Skin of body (tissue), 1 donor: ENCODE measurements at regions not wholly inside any gene's neighbourhood (a gene's known extent, or its start where the extent isn't known, plus 50 kb on each side); places are given as distances from the start of the nearest gene placed in this dataset.
"Not testable (repeated sequence)": the region's sequence is repeated elsewhere in the genome, so short reads cannot be mapped to it uniquely, and the experiment has no call there.

Experiments used
- DNase-seq: peaks from one replicate; lab custom pipeline; 2025; lab: John Stamatoyannopoulos, UW

DNA sequence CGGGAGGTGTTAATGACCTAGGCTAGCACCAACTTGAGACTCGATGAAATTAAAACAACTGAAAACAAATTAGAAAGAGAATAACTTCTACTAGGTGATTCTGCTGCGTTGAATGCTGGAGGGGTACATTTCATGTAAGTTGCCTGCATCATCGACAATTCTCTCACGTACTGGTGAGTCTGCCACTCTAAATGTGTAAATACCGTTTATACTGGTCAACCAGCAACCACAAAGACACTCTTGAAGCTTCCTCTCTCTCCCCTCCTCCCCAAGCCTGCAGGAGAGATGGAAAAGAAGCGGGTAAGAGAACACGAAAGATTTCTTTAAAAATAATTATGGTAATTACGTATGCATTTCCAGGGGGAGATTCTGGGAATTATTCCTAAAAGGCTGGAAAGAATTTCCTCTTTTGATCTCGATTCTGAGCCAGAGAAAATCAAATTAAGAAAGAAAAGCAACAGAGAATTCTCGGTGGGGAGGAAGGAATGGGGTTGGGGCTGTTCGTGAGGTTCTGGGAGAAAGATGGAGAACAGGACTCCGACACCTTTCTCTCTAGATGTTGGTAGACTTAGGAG lies 68.6 kb upstream of the MRTFB start:
- peak; percentile 25 for DNase-seq

DNA sequence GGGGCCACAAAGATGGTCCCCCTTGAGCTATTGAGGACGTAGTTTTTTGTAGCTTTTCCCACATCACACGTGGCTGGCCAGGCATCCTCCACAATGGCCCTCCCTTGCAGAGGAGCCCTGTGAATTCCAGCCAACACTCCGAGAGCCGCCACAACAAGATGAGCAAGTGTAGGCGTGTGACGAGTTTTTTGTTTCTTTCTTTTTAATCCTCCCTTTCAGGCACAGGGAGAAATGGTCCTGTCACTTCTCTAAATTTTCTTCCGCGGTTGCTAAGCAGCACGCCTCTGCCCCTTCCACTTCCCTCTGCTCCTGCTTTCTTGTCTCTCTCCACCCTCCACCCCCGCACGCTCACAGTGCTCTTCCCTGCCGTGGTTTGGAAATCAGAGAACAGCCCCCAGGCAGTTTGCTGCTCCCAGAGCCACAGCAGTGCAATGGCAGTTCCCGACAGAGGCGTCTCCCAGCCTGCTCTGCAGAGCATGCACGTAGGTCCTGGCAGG lies 68.0 kb upstream of the MRTFB start:
- DNase-seq, result peak; percentile 40

DNA sequence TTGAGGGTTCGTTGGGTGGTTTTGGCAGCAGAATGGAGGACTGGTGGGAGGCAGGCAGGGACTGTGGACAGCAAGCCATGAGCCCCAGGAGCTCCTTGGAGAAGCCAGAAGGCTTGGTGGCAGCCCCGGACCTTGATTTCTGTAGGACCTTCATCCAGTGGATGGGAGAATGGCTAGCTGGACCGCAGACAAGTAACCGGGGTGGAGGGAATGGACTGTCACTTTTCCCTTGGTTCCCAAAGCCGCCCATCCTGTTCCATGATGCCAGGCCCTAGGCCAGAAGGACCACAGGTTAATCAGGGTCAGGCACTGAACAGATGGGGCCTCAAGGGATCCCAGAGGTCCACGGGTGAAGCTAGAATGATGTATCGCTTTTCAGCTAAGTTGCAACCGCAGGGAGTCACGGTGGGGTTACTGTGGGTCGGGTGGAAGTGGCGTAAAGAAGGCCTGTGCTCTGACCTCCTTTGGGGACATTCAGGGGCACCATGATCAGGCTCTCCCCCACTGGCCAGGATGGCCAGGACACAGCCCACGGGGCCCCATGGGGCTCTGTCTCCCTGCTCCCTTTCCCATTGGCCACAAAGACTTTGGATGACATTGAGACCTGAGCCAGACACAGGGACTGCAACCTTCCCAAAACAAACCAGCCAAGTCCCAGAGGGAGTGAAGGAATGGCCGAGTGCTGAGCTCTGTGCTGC lies 66.9 kb upstream of the MRTFB start:
- DNase-seq, result no peak

DNA sequence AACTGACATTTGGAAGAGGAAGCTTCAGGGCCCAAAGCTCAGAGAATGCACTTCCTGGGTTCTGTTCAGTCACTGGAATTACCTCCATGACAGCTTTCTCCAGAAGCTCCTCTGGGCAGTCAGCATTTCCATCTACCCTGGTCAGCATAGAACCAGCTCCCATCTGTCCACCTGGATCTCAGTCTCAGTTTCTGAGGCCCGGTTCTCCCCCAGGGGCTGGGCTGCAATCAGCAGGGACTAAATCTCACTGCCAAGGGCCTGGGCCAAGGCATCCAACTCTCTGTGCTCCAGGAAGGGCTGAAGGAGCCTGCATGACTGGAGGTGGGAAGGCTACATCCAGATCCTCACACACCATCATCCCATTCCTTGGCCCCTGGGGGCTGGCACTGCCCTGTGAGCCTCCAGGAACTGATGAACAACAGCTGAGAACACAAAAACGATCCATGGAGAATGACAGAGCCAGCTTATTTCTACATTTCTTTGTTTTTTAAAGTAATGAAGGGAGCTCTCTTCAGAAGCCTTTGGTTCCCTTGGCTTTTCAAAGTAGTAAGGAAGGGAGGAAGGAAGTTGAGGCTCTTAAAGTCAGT lies 66.3 kb upstream of the MRTFB start:
- DNase-seq, result no peak

DNA sequence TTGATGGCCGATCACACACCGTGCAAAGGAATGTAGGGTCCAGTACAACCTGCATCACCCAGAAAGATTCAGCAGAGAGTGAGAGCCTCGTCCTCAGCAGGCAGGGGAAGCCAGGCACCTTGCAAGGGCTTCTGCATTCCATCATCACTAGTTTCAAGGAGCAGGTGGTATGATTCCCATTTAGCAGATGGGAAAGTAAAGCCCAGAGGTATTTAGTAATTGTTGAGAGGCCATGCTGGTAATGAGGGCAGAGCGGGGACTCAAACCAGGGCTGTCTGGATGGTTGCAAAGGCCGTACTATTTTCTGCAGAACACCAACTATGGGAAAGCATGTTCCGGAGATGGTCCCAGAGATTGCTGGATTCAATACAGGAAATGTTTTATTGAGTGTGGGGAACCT lies 65.8 kb upstream of the MRTFB start:
- DNase-seq, result no peak

DNA sequence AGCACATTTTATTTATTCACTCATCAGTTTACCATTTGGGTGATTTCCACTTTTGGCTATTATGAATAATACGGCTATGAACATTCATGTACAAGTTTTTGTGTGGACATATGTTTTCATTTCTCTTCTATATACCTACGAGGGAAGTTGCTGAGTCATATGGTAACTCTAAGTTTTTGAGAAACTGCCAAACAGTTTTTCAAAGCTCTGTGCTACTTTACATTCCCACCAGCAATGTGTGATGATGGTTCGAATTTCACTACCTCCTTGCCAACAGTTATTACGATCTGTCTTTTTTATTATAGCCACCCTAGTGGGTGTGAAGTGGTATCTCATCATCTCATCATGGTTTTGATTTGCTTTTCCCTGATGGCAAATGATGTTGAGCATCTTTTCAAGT lies 63.7 kb upstream of the MRTFB start:
- DNase-seq, result no peak

DNA sequence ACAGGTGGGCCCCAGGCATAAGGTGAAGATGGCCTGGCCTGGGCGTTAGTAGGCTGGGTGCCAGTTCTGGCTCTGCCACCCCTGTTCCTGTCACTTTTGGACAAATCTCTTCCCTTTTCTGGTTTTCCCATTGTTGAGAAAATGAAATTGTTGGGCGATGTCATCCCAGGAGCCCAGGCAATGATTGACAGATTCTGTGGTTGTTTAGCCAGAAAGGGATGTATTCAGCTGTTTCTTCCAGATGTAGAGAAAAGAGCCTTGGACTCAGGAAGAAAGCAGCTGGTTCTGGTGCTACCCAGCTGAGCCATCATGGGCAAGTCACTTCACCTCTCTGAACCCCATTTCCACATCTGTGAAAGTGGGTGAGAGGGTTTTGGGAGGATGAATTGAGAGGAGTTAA lies 60.1 kb upstream of the MRTFB start:
- peak; percentile 25 for DNase-seq

DNA sequence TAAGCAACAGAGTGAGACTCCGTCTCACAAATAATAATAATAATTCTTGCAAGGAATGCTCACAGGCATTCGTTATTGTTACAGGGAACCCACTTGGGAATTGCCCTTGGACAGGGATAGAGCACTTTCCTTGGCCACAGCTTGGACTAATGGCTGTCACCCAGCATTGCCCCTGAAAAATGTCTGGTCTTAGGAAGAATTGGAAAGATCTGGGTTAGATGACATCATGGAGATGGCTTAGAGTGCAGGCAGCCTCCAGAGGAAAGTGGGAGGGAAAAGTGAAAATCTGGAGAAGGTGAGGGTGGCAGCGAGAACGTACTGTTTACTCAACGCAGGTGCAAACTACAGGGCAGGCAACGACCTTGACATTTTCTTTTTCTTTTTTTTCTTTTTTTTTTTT lies 59.3 kb upstream of the MRTFB start:
- peak; percentile 39 for DNase-seq

DNA sequence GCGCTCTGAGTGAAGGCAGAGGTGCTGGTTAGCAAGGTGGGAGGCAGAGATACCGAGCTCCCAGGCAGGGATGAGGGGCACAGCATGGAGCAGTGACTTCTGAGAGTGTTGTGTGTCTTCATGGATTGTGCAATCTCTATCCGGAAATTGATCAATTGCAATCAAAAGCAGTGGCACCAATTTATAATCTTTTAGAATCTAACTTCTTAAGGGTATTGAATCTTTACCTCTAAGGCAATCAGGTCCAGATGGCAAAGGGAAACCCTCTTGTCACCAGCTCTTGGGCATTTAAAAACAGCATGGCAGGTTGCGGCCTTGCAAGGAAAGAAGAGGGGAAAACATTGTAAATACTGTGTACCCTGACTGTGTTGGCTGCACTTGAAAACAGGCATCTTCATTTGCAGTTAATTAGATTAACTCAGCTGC lies 58.0 kb upstream of the MRTFB start:
- DNase-seq, result no peak

DNA sequence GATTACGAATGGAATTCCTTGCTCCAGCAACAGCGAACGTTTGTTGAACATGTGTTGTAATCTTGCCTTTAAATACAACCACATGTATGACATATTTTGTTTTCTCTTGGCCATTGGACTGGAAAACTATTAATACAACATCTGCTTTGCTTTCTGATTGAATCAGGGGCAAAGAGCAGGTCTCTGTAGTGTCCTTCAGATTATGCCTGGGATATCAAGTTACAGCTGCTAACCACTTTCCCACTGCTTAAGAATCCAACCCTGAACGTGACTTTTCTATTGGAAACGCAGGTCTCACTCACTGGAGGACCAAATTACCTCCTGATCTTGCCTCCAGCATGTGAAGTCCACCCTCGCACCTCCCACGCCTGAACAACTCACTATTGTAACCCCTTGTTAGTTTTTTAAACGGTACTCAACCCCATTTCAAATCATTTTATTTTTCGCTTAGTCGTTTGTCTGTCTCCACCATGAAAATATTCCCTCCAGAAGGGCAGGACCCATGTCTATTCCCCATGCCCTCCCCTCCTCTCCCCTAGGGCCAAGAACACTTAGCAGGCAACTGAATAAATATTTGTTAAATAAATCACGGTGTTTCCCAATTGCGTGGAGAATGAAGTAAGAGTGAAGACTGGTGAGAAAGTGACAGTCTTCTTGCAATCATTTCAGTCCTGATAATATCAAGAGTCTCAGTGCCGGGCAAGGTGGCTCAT lies 57.4 kb upstream of the MRTFB start:
- DNase-seq, result peak; percentile 97

DNA sequence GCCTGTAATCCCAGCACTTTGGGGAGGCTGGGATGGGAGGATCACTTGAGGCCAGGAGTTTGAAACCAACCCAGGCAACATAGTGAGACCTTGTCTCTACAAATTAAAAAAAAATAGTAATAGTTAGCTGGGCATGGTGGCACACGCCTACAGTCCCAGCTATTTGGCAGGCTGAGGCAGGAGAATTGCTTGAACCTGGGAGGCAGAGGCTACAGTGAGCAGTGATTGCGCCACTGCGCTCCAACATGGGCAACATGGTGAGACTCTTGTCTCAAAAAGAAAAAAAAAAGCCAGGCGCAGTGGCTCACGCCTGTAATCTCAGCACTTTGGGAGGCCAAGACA lies 56.9 kb upstream of the MRTFB start:
- no peak for DNase-seq

DNA sequence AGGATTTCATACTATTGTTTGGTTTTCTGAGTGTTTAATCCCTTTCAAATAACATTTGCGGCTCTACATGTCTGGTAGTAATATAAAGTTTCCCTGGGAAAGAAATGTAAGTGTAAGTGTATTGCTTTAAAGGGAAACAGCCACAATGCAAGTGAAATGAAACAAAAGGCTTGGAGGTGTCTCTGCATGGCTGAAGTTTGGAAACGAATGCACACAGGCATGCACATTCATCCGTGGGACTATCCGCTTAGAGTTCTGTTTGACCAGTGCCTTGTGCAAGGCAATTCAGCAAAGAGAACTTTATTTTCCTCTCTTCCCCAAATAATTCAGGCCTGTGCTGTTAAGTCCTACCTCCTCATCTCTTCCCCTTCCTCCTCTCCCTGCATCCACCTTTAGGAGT lies 56.1 kb upstream of the MRTFB start:
- DNase-seq, result peak; percentile 35

DNA sequence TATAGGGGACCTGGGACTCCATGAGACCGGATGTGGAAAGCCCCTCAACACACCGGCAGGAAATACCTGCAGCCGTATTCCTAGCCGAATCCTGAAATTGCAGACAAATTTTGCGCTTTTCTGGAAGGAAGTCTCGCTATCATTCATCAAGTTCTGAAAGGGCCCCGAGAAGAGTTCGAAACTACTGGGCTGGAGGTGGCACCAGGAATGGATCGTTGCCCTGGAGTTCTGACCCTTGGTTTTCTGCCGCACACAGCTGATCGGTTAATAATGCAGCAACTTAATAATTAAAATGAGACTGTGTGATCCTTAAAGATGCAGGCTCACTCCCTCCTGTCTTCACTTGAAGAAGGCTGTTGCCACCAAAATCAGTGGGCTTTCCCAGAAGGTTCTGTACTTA lies 55.7 kb upstream of the MRTFB start:
- DNase-seq, result no peak

DNA sequence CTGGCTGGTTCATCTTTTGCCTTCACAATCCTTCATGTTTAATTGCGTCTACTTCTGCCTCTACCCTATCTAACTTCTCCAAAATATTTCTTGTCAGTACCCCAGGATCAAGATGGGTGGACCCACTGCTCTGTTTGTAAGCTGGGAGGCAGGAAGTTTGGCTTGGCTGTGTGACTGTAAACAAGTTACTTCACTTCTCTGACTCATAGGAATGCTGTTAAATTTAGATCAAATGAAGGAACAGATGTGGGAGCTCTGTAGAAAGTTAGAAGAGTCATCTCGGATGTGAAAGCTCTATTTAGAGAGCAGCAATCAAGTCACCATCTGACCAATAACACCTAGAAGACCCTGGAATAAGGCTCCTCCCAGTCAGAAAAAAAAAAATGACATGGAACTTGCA lies 55.2 kb upstream of the MRTFB start:
- DNase-seq, result peak; percentile 83

DNA sequence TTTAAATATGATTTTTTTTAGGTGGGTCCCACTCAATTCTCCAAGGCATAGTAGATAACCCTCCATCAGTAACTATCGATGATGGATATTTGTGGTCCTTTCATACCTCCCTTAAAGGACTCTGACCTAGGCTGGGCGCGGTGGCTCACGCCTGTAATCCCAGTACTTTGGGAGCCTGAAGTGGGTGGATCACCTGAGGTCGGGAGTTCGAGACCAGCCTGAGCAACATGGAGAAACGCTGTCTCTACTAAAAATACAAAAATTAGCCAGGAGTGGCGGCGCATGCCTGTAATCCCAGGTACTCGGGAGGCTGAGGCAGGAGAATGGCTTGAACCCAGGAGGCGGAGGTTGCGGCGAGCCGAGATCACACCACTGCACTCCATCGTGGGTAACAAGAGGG lies 54.8 kb upstream of the MRTFB start:
- DNase-seq, result not testable (repeated sequence)

DNA sequence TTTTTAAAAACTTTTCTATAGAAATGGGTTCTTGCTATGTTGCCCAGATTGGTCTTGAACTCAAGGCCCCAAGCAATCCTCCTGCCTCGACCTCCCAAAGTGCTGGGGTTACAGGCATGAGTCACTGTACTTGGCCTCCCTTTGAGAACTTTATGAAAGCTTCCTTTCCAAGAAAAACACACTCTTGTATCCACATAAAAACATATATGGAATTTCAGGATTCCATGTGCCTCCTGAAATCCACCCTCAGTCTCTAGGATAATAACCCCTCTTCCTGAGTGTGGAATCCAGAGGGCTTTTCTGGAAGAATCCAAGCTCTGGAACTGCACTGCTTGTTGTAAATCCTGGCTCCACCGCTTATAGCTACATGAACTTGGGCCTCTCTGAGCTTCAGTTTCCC lies 53.2 kb upstream of the MRTFB start:
- DNase-seq, result no peak

DNA sequence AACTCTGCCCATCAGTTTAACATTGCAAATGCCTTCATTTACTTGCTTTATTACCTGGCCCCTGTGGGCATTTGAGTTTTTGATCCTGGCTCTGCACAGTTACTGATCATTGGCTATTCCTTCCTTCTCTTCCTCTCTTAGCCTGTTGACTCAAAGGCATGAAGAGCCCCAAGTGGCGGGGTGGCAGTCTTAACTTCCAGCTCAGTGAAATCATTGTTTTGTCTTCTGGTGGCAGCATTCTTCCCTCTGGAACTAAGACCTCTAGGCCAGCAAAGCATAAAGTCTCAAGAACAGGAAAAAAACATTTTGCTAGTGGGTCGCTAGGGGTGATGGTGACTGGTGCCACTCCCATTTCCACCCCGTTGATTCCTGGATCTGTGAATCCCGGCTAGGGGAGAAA lies 52.3 kb upstream of the MRTFB start:
- no peak for DNase-seq

DNA sequence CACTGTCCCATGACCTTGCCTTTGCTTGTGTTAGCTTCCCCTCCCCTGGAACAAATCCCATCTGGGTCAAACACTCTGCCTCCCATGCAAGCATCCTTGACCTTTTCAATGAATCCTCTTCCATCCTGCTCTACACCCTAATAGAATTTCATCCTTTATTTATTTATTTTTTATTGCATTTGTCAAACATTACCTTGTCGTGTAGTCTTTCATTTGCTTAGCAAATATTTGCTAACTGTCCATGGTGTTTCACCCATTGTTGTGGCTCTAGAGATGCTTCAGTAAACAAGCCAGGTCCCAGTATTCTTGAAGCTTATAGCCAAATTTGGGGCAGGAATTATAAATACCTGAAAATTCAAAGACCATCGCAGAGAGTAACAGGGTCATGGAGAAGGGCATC lies 51.0 kb upstream of the MRTFB start:
- DNase-seq, result no peak
